IMR-90 (cell line): ENCODE measurements at regions not wholly inside any gene's neighbourhood (a gene's known extent, or its start where the extent isn't known, plus 50 kb on each side); places are given as distances from the start of the nearest gene placed in this dataset.

Experiments used
- ATAC-seq: fragments of 200-7000 bp; cut with Tn5 transposase; 2 replicates; pipeline ENCODE4 v1.9.1; 2020; ENCODE audit warnings: low read depth, mild to moderate bottlenecking, moderate library complexity
- BruUV-seq: library from RNA; stranded (reverse); fragments of 400-500 nt; replicated peaks from 2 replicates; lab custom pipeline; 2021; lab: Mats Ljungman, UMichigan
- CTCF ChIA-PET: fragments of 300-600 bp; formaldehyde crosslinking; extraction: SDS; loops from one replicate; lab custom pipeline; 2021; ENCODE audit warnings: antibody characterized with exemption; lab: Yijun Ruan, JAX
- POLR2A ChIA-PET: fragments of 300-600 bp; sonication (Branson Sonifier 250); formaldehyde crosslinking; loops from one replicate; lab custom pipeline; 2022; ENCODE audit warnings: antibody characterized with exemption; ENCODE audit not compliant: unreplicated experiment; lab: Charles Lee
- DNase-seq: peaks from one replicate; pipeline ENCODE4 v3.0.0; 2013
- H2AFZ ChIP-seq: replicated peaks from 2 replicates; pipeline ENCODE3; 2013; ENCODE audit warnings: low read length, mild to moderate bottlenecking; ENCODE audit not compliant: poor library complexity
- H2AK5ac ChIP-seq: 2 replicates; pipeline ENCODE4 v1.6.1; 2013; ENCODE audit warnings: low read depth, low read length, inconsistent platforms
- H2AK9ac ChIP-seq: replicated peaks from 2 replicates; pipeline ENCODE3; 2013; ENCODE audit warnings: mild to moderate bottlenecking, low read depth, low read length, moderate library complexity; ENCODE audit not compliant: poor library complexity
- H2BK120ac ChIP-seq: 2 replicates; pipeline ENCODE4 v1.6.1; 2013; ENCODE audit warnings: low read depth, low read length, inconsistent platforms
- H2BK15ac ChIP-seq: 3 replicates; pipeline ENCODE4 v1.6.1; 2013; ENCODE audit warnings: low read depth, low read length, inconsistent platforms
- H2BK20ac ChIP-seq: 2 replicates; pipeline ENCODE4 v1.6.1; 2013; ENCODE audit warnings: low read depth, mild to moderate bottlenecking, inconsistent platforms, low read length, moderate library complexity
- H2BK5ac ChIP-seq: 2 replicates; pipeline ENCODE4 v1.6.1; 2013; ENCODE audit warnings: mild to moderate bottlenecking, low read depth, low read length, inconsistent platforms; ENCODE audit not compliant: poor library complexity, severe bottlenecking
- H3K14ac ChIP-seq: replicated peaks from 2 replicates; pipeline ENCODE4 v1.6.1; 2013; ENCODE audit warnings: low read depth, low read length, inconsistent platforms
- H3K18ac ChIP-seq: 2 replicates; pipeline ENCODE4 v1.6.1; 2013; ENCODE audit warnings: low read depth, low read length, control low read depth
- H3K23ac ChIP-seq: 2 replicates; pipeline ENCODE4 v1.6.1; 2013; ENCODE audit warnings: low read depth, low read length, inconsistent platforms
- H3K27ac ChIP-seq: 2 replicates; pipeline ENCODE4 v1.5.1; 2013; ENCODE audit warnings: mild to moderate bottlenecking, control low read depth, low read length; ENCODE audit not compliant: insufficient read depth
- H3K27me3 ChIP-seq: 2 replicates; pipeline ENCODE4 v1.6.1; 2013; ENCODE audit warnings: low read length; ENCODE audit not compliant: control insufficient read depth, insufficient read depth
- H3K36me3 ChIP-seq: 2 replicates; pipeline ENCODE4 v1.6.1; 2013; ENCODE audit warnings: low read length, mixed read lengths; ENCODE audit not compliant: control insufficient read depth, insufficient read depth
- H3K4ac ChIP-seq: 2 replicates; pipeline ENCODE4 v1.6.1; 2013; ENCODE audit warnings: low read depth, low read length, inconsistent platforms
- H3K4me1 ChIP-seq: 2 replicates; pipeline ENCODE4 v1.6.1; 2013; ENCODE audit warnings: low read length, mixed read lengths; ENCODE audit not compliant: control insufficient read depth, insufficient read depth
- H3K4me2 ChIP-seq: 2 replicates; pipeline ENCODE4 v1.6.1; 2013; ENCODE audit warnings: low read depth, mild to moderate bottlenecking, control low read depth, low read length, moderate library complexity
- H3K4me3 ChIP-seq: 2 replicates; pipeline ENCODE4 v1.5.1; 2013; ENCODE audit warnings: low read depth, mild to moderate bottlenecking, control low read depth, low read length, moderate library complexity; ENCODE audit not compliant: insufficient read depth
- H3K56ac ChIP-seq: 2 replicates; pipeline ENCODE4 v1.6.1; 2013; ENCODE audit warnings: low read length, inconsistent platforms; ENCODE audit not compliant: insufficient read depth; ENCODE audit errors: extremely low read depth
- H3K79me1 ChIP-seq, 2 experiments: 2 replicates each; pipeline ENCODE4 v1.6.1; 2013; ENCODE audit warnings: low read length in 2 of 2, inconsistent platforms in 1 of 2, low read depth in 1 of 2
- H3K9ac ChIP-seq: 2 replicates; pipeline ENCODE4 v1.6.1; 2013; ENCODE audit warnings: low read depth, low read length, control low read depth
- H3K9me1 ChIP-seq: 2 replicates; pipeline ENCODE4 v1.6.1; 2013; ENCODE audit warnings: low read length, inconsistent platforms; ENCODE audit not compliant: insufficient read depth
- H3K9me3 ChIP-seq: 2 replicates; pipeline ENCODE4 v1.6.1; 2013; ENCODE audit warnings: low read length; ENCODE audit not compliant: control insufficient read depth, insufficient read depth
- H4K20me1 ChIP-seq: 2 replicates; pipeline ENCODE4 v1.6.1; 2013; ENCODE audit warnings: low read length, inconsistent platforms; ENCODE audit not compliant: insufficient read depth
- H4K5ac ChIP-seq: 2 replicates; pipeline ENCODE4 v1.6.1; 2013; ENCODE audit warnings: mild to moderate bottlenecking, low read depth, low read length, control low read depth
- H4K8ac ChIP-seq, 2 experiments: 2 replicates each; pipeline ENCODE4 v1.6.1; 2013; ENCODE audit warnings: low read depth in 2 of 2, low read length in 2 of 2, control low read depth in 1 of 2, inconsistent platforms in 1 of 2
- H4K91ac ChIP-seq: 2 replicates; pipeline ENCODE4 v1.6.1; 2013; ENCODE audit warnings: low read depth, low read length, inconsistent platforms; ENCODE audit not compliant: insufficient read depth
- CHD1 ChIP-seq: IDR thresholded peaks from 2 replicates; pipeline ENCODE4 v1.6.1; 2012; ENCODE audit warnings: low read depth, low read length, improper control_type of control experiment
- FOS ChIP-seq: fragments of 150-350 bp; IDR thresholded peaks from 2 replicates; pipeline ENCODE4 v1.6.1; 2016; ENCODE audit warnings: low read depth, low read length
- MAZ ChIP-seq: IDR thresholded peaks from 2 replicates; pipeline ENCODE4 v1.6.1; 2012; ENCODE audit warnings: low read depth, mild to moderate bottlenecking, low read length, improper control_type of control experiment, moderate library complexity, borderline replicate concordance
- MXI1 ChIP-seq: IDR thresholded peaks from 2 replicates; pipeline ENCODE4 v1.6.1; 2012; ENCODE audit warnings: low read depth, mild to moderate bottlenecking, low read length, moderate library complexity, borderline replicate concordance
- RCOR1 ChIP-seq: IDR thresholded peaks from 2 replicates; pipeline ENCODE4 v1.6.1; 2012; ENCODE audit warnings: mild to moderate bottlenecking, low read length, improper control_type of control experiment; ENCODE audit not compliant: insufficient replicate concordance
- WGBS, 2 experiments: methylation state at CpG; one replicate each; pipeline versions ENCODE4 v1.1.5 to v1.1.7; 2013; ENCODE audit warnings: missing lambda C conversion rate in 2 of 2; ENCODE audit not compliant: insufficient read length in 1 of 2; ENCODE audit errors: extremely low coverage in 2 of 2; 5-methylcytosine and 5-hydroxymethylcytosine counted together
- dilution Hi-C: fragments of 300-500 bp; cut with HindIII; formaldehyde crosslinking; loops from one replicate; pipeline ENCODE4 v1.14.3; 2018; ENCODE audit warnings: low sequenced_read_pairs; ENCODE audit not compliant: unreplicated experiment
- in situ Hi-C: fragments of 300-500 bp; cut with MboI; formaldehyde crosslinking; loops from 3 replicates; pipeline ENCODE4 v1.14.3; 2019; ENCODE audit warnings: low sequenced_read_pairs, inconsistent platforms, mixed read lengths
- intact Hi-C: fragments of 100-400 bp; cut with micrococcal nuclease; formaldehyde crosslinking; loops from 2 replicates; pipeline ENCODE4 v1.10.0; 2022
- TF ChIP-seq, protein P1 (sequence below): conservative IDR thresholded peaks from 2 replicates; pipeline ENCODE4 v1.5.1; 2012; ENCODE audit warnings: mild to moderate bottlenecking, low read depth, low read length, improper control_type of control experiment
- TF ChIP-seq, protein P2 (sequence below): fragments of 150-350 bp; IDR thresholded peaks from 2 replicates; pipeline ENCODE4 v1.6.1; 2017; ENCODE audit warnings: mild to moderate bottlenecking, antibody characterized with exemption, low read length, low read depth

DNA sequence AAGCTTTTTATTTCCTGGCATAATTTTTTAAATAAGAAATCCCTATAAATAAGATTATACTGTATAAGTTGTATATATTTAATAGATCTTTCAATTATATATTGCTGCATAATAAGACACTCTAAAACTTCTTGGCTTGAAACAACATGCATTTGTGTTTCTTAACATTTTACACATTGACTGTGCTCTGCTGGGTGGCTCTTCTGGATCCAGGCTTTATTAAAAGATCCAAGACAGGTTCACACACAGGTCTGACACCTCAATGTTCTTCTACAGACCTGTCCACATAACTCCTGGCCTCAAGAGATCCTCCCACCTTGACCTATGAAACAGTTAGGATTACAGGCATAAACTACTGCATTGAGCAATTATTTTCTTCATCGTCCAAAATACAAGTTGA, 77.6 kb upstream of the PCDH17 start:
- H3K23ac ChIP-seq, result no peak overlapping the region
- ChIA-PET CTCF (no interaction called here), POLR2A (no interaction called here)
- no peaks in the 10 kb centered on the region for H3K36me3 ChIP-seq
- no peak overlapping the region for H3K9ac ChIP-seq
- in situ Hi-C loops (no loop called here), intact Hi-C loops (no loop called here), dilution Hi-C loops (no loop called here)
- no peak overlapping the region for H3K27ac ChIP-seq
- DNase-seq (no peak), ATAC-seq (no peak)
- no peaks in the 10 kb centered on the region for H4K20me1 ChIP-seq
- TF ChIP-seq, protein P1, sequence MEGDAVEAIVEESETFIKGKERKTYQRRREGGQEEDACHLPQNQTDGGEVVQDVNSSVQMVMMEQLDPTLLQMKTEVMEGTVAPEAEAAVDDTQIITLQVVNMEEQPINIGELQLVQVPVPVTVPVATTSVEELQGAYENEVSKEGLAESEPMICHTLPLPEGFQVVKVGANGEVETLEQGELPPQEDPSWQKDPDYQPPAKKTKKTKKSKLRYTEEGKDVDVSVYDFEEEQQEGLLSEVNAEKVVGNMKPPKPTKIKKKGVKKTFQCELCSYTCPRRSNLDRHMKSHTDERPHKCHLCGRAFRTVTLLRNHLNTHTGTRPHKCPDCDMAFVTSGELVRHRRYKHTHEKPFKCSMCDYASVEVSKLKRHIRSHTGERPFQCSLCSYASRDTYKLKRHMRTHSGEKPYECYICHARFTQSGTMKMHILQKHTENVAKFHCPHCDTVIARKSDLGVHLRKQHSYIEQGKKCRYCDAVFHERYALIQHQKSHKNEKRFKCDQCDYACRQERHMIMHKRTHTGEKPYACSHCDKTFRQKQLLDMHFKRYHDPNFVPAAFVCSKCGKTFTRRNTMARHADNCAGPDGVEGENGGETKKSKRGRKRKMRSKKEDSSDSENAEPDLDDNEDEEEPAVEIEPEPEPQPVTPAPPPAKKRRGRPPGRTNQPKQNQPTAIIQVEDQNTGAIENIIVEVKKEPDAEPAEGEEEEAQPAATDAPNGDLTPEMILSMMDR, result no peak
- TF ChIP-seq RCOR1, result no peak
- TF ChIP-seq MXI1, result no peak
- TF ChIP-seq, protein P2, sequence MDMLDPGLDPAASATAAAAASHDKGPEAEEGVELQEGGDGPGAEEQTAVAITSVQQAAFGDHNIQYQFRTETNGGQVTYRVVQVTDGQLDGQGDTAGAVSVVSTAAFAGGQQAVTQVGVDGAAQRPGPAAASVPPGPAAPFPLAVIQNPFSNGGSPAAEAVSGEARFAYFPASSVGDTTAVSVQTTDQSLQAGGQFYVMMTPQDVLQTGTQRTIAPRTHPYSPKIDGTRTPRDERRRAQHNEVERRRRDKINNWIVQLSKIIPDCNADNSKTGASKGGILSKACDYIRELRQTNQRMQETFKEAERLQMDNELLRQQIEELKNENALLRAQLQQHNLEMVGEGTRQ, result no peak
- no peak for TF ChIP-seq MAZ
- TF ChIP-seq FOS, result no peak
- no peak for TF ChIP-seq CHD1
- H3K4ac ChIP-seq, result no peak overlapping the region
- no peak overlapping the region for H2AK9ac ChIP-seq
- no peaks in the 10 kb centered on the region for H3K27me3 ChIP-seq
- H3K79me1 ChIP-seq, result no peaks in the 10 kb centered on the region
- H2BK20ac ChIP-seq, result no peak overlapping the region
- no peak overlapping the region for H3K4me2 ChIP-seq
- WGBS, 2 experiments, result no CpG with 5 or more reads among the region's 1 CpG
- no peaks in the 10 kb centered on the region for H3K4me1 ChIP-seq
- no peak overlapping the region for H3K56ac ChIP-seq
- no peak overlapping the region for H4K91ac ChIP-seq
- peaks cover 5% of the 10 kb centered on the region for H3K9me3 ChIP-seq
- H4K8ac ChIP-seq, result no peak overlapping the region
- no TSS peak for BruUV-seq
- H2AK5ac ChIP-seq, result no peak overlapping the region
- H3K14ac ChIP-seq, result no peak overlapping the region
- no peak overlapping the region for H3K4me3 ChIP-seq
- no peak overlapping the region for H2BK120ac ChIP-seq
- no peak overlapping the region for H2AFZ ChIP-seq
- no peak overlapping the region for H2BK5ac ChIP-seq
- no peak overlapping the region for H4K5ac ChIP-seq
- no peaks in the 10 kb centered on the region for H3K9me1 ChIP-seq
- no peak overlapping the region for H3K18ac ChIP-seq
- no peak overlapping the region for H2BK15ac ChIP-seq
